ENCODE measurements at regions not wholly inside any gene's neighbourhood (a gene's known extent, or its start where the extent isn't known, plus 50 kb on each side); places are given as distances from the start of the nearest gene placed in this dataset.
"Not testable (repeated sequence)": the region's sequence is repeated elsewhere in the genome, so short reads cannot be mapped to it uniquely, and the experiment has no call there.

GRCh38 chr4:31474221-31474620 is 754.1 kb downstream of the PCDH7 start:
- Histone ChIP-seq H3K36me3 (ENCODE audit: control insufficient read depth, insufficient read depth, low read length) (no peaks in the 10 kb centered on the region), H3K9me3 (ENCODE audit: control insufficient read depth, insufficient read depth, low read length) (no peaks in the 10 kb centered on the region), H3K27ac (ENCODE audit: low read length) (no peak overlapping the region), H3K27me3 (ENCODE audit: control insufficient read depth, insufficient read depth, low read length) (no peaks in the 10 kb centered on the region), H3K4me3 (ENCODE audit: low read length) (no peak overlapping the region), H3K4me1 (ENCODE audit: control insufficient read depth, insufficient read depth, low read length) (no peaks in the 10 kb centered on the region)
- no peak for DNase-seq (ENCODE audit: low read depth, low spot score)
- no CpG with 5 or more reads among the region's 1 CpG for WGBS (ENCODE audit: insufficient coverage, insufficient read length)

DNA sequence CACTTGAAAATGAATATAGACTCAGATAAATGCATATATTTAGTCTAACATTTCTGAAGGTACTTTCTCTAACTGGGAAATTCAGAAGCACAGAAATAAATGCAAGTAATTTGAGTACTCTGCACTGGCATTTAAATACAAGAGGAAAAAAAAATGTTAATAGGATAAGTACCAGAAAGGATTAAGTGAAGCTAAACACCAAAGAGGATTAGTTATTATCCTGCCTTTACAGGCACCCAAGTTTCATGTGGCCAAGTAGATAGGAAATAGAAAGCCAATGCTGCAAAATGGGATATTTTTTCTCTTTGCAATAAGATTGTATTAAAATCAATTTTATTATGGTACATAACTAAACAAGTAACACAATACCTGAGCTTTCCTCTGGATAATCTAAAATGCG is 762.5 kb downstream of the PCDH7 start:
- no CpG with 5 or more reads among the region's 1 CpG for WGBS (ENCODE audit: insufficient coverage, insufficient read length)

GRCh38 chr4:31499216-31499615 is 779.0 kb downstream of the PCDH7 start:
- WGBS (ENCODE audit: insufficient coverage, insufficient read length), result no CpG with 5 or more reads among the region's 3 CpGs
- H3K9me3 ChIP-seq (ENCODE audit: control insufficient read depth, insufficient read depth, low read length); H3K27ac ChIP-seq (ENCODE audit: low read length); H3K36me3 ChIP-seq (ENCODE audit: control insufficient read depth, insufficient read depth, low read length); H3K27me3 ChIP-seq (ENCODE audit: control insufficient read depth, insufficient read depth, low read length); H3K4me1 ChIP-seq (ENCODE audit: control insufficient read depth, insufficient read depth, low read length); H3K4me3 ChIP-seq (ENCODE audit: low read length); DNase-seq (ENCODE audit: low read depth, low spot score): not testable (repeated sequence)

More for the DNA sequence above, 762.5 kb downstream of the PCDH7 start:
- Histone ChIP-seq H3K27me3 (ENCODE audit: control insufficient read depth, insufficient read depth, low read length) (no peaks in the 10 kb centered on the region), H3K4me1 (ENCODE audit: control insufficient read depth, insufficient read depth, low read length) (no peaks in the 10 kb centered on the region), H3K27ac (ENCODE audit: low read length) (no peak overlapping the region), H3K9me3 (ENCODE audit: control insufficient read depth, insufficient read depth, low read length) (no peaks in the 10 kb centered on the region), H3K4me3 (ENCODE audit: low read length) (no peak overlapping the region), H3K36me3 (ENCODE audit: control insufficient read depth, insufficient read depth, low read length) (no peaks in the 10 kb centered on the region)
- no peak for DNase-seq (ENCODE audit: low read depth, low spot score)

GRCh38 chr4:31516520-31516919 is 796.4 kb downstream of the PCDH7 start:
- H3K4me3 ChIP-seq (ENCODE audit: low read length), result no peak overlapping the region

GRCh38 chr4:31518796-31519250 is 798.7 kb downstream of the PCDH7 start:
- no peak overlapping the region for H3K27ac ChIP-seq (ENCODE audit: low read length)
- H3K9me3 ChIP-seq (ENCODE audit: control insufficient read depth, insufficient read depth, low read length), result no peaks in the 10 kb centered on the region
- no CpG with 5 or more reads among the region's 3 CpGs for WGBS (ENCODE audit: insufficient coverage, insufficient read length)
- no peaks in the 10 kb centered on the region for H3K4me1 ChIP-seq (ENCODE audit: control insufficient read depth, insufficient read depth, low read length)
- no peak for DNase-seq (ENCODE audit: low read depth, low spot score)
- no peaks in the 10 kb centered on the region for H3K27me3 ChIP-seq (ENCODE audit: control insufficient read depth, insufficient read depth, low read length)
- no peaks in the 10 kb centered on the region for H3K36me3 ChIP-seq (ENCODE audit: control insufficient read depth, insufficient read depth, low read length)
- no peak overlapping the region for H3K4me3 ChIP-seq (ENCODE audit: low read length)

More at GRCh38 chr4:31516520-31516919, 796.4 kb downstream of the PCDH7 start:
- Histone ChIP-seq H3K4me1 (ENCODE audit: control insufficient read depth, insufficient read depth, low read length) (no peaks in the 10 kb centered on the region), H3K27me3 (ENCODE audit: control insufficient read depth, insufficient read depth, low read length) (no peaks in the 10 kb centered on the region), H3K9me3 (ENCODE audit: control insufficient read depth, insufficient read depth, low read length) (no peaks in the 10 kb centered on the region), H3K36me3 (ENCODE audit: control insufficient read depth, insufficient read depth, low read length) (no peaks in the 10 kb centered on the region), H3K27ac (ENCODE audit: low read length) (no peak overlapping the region)
- no CpG with 5 or more reads among the region's 1 CpG for WGBS (ENCODE audit: insufficient coverage, insufficient read length)
- no peak for DNase-seq (ENCODE audit: low read depth, low spot score)

DNA sequence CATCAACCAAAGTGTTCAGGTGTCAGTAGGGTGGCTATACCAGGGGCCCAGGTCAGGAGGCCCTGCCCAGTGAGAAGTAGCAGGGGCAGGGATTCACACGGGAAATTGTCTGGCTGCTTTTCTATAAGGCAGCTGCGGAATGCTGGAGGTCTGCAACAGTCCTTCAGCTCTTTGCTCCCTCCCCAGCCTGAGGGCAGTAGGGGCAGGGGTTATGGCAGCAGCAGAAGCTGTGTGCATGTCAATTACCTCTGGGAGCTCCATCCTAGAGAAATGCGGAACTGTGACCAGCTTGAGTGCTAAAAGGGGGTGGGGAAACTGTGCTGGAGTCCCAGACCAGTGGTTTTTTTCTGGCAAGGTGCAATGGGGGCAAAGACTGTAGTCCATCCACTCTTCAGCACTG is 810.4 kb downstream of the PCDH7 start:
- no peaks in the 10 kb centered on the region for H3K36me3 ChIP-seq (ENCODE audit: control insufficient read depth, insufficient read depth, low read length)
- no peak for DNase-seq (ENCODE audit: low read depth, low spot score)
- no peaks in the 10 kb centered on the region for H3K9me3 ChIP-seq (ENCODE audit: control insufficient read depth, insufficient read depth, low read length)
- no peak overlapping the region for H3K4me3 ChIP-seq (ENCODE audit: low read length)
- H3K4me1 ChIP-seq (ENCODE audit: control insufficient read depth, insufficient read depth, low read length), result no peaks in the 10 kb centered on the region
- no peaks in the 10 kb centered on the region for H3K27me3 ChIP-seq (ENCODE audit: control insufficient read depth, insufficient read depth, low read length)
- no peak overlapping the region for H3K27ac ChIP-seq (ENCODE audit: low read length)
- WGBS (ENCODE audit: insufficient coverage, insufficient read length), result no CpG with 5 or more reads among the region's 3 CpGs

DNA sequence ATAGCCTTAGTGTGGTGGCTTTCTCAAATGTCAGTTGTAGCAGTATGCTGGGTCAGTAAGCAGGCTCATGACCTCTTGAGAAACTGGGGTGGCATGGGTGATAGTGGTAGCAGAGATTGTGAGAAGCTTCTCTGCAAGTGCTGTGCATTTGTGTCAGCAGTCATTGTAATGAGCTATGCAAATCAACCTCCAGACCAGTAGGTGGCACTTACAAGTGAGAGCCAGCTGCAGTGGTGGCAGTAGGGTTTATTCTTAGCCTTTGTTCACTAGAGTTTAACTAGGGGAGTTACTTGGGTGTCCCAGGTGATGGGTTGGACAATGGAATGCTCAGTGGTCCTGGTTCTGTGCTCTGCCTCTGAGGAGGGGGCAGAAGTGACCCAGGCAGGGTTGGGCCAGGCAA is 818.7 kb downstream of the PCDH7 start:
- no peaks in the 10 kb centered on the region for H3K36me3 ChIP-seq (ENCODE audit: control insufficient read depth, insufficient read depth, low read length)
- no peak for DNase-seq (ENCODE audit: low read depth, low spot score)
- H3K4me3 ChIP-seq (ENCODE audit: low read length), result no peak overlapping the region
- peaks cover 2% of the 10 kb centered on the region; the same call in 1 of the 2 replicates for H3K4me1 ChIP-seq (ENCODE audit: control insufficient read depth, insufficient read depth, low read length)
- H3K27ac ChIP-seq (ENCODE audit: low read length), result no peak overlapping the region
- H3K9me3 ChIP-seq (ENCODE audit: control insufficient read depth, insufficient read depth, low read length), result no peaks in the 10 kb centered on the region
- H3K27me3 ChIP-seq (ENCODE audit: control insufficient read depth, insufficient read depth, low read length), result no peaks in the 10 kb centered on the region

DNA sequence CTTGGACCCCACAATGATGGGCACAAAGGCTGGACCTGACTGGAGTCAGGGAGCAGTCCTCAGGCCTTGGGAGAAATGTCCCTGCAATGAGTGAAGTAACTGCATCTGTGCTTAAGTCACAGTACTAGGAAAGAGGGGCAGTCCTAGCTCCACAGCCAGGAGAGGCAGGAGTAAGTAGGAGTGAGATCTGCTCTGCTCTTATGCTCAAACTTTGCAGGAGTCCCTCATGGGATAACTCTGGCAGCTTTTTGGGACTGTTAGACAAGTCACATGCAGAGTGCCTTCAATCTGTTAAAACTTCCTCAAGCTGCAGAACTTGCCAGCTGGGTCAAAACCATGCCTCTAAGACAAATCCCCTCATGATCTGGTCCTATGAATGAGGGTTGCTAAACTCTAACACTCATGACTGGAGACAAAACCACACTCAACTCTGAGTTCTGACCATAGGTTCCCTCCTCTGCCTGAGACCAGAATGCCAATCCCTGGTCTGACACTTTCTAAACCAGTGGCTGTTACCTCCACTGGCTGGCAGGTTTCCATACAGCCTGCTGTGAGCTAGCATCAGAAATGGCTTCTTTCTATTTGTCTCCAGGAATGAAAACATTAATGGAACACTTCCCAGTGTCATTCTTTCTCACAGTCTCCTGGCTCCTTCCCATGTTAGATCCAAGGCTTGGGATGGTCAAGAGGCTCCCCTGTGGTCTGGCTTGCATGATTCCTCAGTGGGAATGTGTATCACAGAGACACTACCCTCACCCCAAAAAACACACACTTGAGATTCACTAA is 819.3 kb downstream of the PCDH7 start:
- Histone ChIP-seq H3K36me3 (ENCODE audit: control insufficient read depth, insufficient read depth, low read length) (no peaks in the 10 kb centered on the region), H3K4me3 (ENCODE audit: low read length) (no peak overlapping the region), H3K9me3 (ENCODE audit: control insufficient read depth, insufficient read depth, low read length) (no peaks in the 10 kb centered on the region), H3K4me1 (ENCODE audit: control insufficient read depth, insufficient read depth, low read length) (peaks cover 2% of the 10 kb centered on the region; the same call in 1 of the 2 replicates), H3K27ac (ENCODE audit: low read length) (no peak overlapping the region), H3K27me3 (ENCODE audit: control insufficient read depth, insufficient read depth, low read length) (no peaks in the 10 kb centered on the region)
- DNase-seq (ENCODE audit: low read depth, low spot score), result no peak

DNA sequence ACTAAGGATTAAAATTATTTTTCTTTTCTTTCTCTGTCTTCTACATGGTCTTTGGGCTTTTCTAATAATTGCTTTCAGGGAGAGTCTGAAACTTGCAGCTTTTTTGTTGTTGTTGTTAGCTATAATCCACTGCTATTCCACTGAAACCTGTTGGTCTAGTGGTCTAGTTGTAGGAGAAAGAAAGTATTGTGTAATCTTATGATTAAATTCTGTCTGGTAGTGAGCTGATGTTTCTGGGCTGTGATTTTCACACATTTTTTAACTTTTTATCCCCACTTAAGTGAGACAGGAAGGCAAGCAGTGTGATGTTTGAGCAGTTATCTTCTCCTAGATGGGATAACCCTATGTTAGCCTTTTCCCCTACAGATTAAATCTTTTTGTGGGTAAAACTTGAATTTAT is 825.2 kb downstream of the PCDH7 start:
- no peaks in the 10 kb centered on the region for H3K27me3 ChIP-seq (ENCODE audit: control insufficient read depth, insufficient read depth, low read length)
- H3K27ac ChIP-seq (ENCODE audit: low read length), result no peak overlapping the region
- H3K9me3 ChIP-seq (ENCODE audit: control insufficient read depth, insufficient read depth, low read length), result no peaks in the 10 kb centered on the region
- H3K4me1 ChIP-seq (ENCODE audit: control insufficient read depth, insufficient read depth, low read length), result no peaks in the 10 kb centered on the region
- H3K4me3 ChIP-seq (ENCODE audit: low read length), result no peak overlapping the region
- DNase-seq (ENCODE audit: low read depth, low spot score), result no peak
- no peaks in the 10 kb centered on the region for H3K36me3 ChIP-seq (ENCODE audit: control insufficient read depth, insufficient read depth, low read length)

GRCh38 chr4:31545755-31546154 is 825.6 kb downstream of the PCDH7 start:
- Histone ChIP-seq H3K4me1 (ENCODE audit: control insufficient read depth, insufficient read depth, low read length) (no peaks in the 10 kb centered on the region), H3K27ac (ENCODE audit: low read length) (no peak overlapping the region), H3K9me3 (ENCODE audit: control insufficient read depth, insufficient read depth, low read length) (no peaks in the 10 kb centered on the region), H3K4me3 (ENCODE audit: low read length) (no peak overlapping the region), H3K36me3 (ENCODE audit: control insufficient read depth, insufficient read depth, low read length) (no peaks in the 10 kb centered on the region), H3K27me3 (ENCODE audit: control insufficient read depth, insufficient read depth, low read length) (no peaks in the 10 kb centered on the region)
- DNase-seq (ENCODE audit: low read depth, low spot score), result no peak
- WGBS (ENCODE audit: insufficient coverage, insufficient read length), result no CpG with 5 or more reads among the region's 1 CpG

DNA sequence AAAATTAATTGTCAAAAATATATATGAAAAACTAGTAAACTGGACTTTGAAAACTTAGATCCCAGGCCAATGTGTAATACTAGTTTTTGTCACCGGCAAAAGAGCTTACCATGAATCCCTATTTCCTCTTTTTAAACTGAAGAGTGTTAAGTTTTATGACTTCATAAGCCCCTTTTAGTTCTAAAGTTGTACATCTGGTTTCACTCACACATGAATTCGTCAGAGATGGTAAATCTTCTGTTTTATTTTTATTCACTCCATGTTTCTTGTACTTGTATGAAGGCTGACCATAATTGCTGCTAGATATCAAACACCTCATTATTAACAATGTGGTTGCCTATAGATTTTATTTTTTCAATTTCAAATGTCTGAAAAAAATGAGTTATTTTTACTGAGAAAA is 827.9 kb downstream of the PCDH7 start:
- DNase-seq (ENCODE audit: low read depth, low spot score), result no peak
- no CpG with 5 or more reads among the region's 2 CpGs for WGBS (ENCODE audit: insufficient coverage, insufficient read length)

More for the DNA sequence above, 827.9 kb downstream of the PCDH7 start:
- Histone ChIP-seq H3K27ac (ENCODE audit: low read length) (no peak overlapping the region), H3K4me3 (ENCODE audit: low read length) (no peak overlapping the region), H3K27me3 (ENCODE audit: control insufficient read depth, insufficient read depth, low read length) (no peaks in the 10 kb centered on the region), H3K9me3 (ENCODE audit: control insufficient read depth, insufficient read depth, low read length) (no peaks in the 10 kb centered on the region), H3K36me3 (ENCODE audit: control insufficient read depth, insufficient read depth, low read length) (no peaks in the 10 kb centered on the region), H3K4me1 (ENCODE audit: control insufficient read depth, insufficient read depth, low read length) (no peaks in the 10 kb centered on the region)

Measured in iPS DF 6.9 (cell line).